LNCAP (cell line): ENCODE measurements at regions not wholly inside any gene's neighbourhood (a gene's known extent, or its start where the extent isn't known, plus 50 kb on each side); places are given as distances from the start of the nearest gene placed in this dataset.

Source experiments
- CTCF ChIP-seq: fragments of 450-650 bp; IDR thresholded peaks from 2 replicates; pipeline ENCODE4 v1.5.1; 2017; ENCODE audit warnings: mild to moderate bottlenecking

DNA sequence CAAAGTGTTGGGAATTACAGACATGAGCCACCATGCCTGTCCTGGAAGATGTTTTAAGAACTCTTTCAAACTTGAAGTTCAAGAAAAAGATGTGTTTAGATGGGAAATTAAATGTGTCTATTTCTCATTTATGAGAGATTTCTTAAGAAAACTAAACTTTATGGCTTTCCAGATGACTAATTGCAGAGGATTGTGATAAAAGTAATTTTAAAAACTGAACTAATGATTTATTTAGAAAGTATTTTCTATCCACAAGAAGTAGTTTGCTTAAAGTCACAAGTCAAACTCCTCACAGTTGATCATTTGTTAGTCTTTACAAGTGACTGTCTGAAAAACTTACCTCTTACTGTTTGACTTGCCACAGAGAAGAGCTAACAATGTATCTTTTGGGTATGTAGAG is 89.6 kb upstream of the SPRY2 start:
- TF ChIP-seq CTCF = no peak

DNA sequence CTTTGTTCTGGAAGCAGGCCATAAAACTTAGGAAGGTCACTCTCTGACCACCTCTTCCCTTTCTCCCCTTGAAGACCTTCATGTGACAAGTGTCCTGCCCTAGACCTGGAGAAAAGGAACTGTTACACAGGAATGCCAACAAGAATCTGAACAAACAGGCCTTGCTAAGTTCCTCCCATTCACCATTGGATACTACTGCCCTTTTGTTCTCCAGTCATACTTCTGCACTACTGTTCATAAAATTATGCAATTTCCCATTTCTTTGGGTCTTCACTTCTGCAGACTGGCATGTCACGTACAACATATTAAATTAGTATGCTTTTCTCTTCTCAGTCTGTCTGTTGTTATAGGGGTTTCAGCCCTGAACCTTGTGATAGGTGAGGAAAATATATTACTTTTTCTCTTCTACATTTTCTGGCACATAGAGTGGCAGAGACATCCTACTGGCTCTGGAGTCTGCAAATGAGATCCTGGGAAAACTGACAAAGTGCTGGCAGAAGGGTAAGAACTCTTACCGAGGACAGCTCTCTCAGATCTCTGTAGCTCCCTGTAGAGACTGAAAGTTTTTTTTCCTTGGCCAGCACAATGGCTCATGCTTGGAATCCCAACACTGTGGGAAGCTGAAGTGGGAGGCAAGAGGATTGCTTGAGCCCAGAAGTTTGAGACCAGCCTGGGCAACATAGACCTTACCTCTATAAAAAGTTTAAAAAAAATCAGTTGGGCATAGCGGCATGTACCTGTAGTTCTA is 87.6 kb upstream of the SPRY2 start:
- no peak for TF ChIP-seq CTCF

- no peak for TF ChIP-seq CTCF
Measured at GRCh38 chr13:80419416-80419815, 78.5 kb upstream of the SPRY2 start.

DNA sequence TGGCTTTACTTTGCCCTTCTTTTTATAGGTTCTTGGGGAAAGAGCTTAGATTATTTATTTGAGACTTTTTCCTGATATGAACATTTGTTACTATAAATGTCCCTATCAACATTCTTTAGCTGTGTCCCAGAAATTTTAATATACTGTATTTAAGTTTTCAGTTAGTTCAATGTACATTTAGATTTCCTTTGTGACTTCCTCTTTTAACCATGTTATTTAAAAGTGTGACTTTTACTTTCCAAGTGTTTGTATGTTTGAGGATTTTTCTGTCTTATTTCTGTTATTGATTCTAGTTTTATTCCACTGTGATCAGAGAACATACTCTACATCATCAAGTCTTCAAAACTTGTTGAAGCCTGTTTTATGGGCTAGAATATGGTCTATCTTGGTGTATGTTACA is 72.7 kb upstream of the SPRY2 start:
- TF ChIP-seq CTCF = no peak

- TF ChIP-seq CTCF = no peak
Measured at GRCh38 chr13:80408270-80408669, 67.3 kb upstream of the SPRY2 start.

- TF ChIP-seq CTCF = no peak
Measured at GRCh38 chr13:80400865-80401426, 60.0 kb upstream of the SPRY2 start.

DNA sequence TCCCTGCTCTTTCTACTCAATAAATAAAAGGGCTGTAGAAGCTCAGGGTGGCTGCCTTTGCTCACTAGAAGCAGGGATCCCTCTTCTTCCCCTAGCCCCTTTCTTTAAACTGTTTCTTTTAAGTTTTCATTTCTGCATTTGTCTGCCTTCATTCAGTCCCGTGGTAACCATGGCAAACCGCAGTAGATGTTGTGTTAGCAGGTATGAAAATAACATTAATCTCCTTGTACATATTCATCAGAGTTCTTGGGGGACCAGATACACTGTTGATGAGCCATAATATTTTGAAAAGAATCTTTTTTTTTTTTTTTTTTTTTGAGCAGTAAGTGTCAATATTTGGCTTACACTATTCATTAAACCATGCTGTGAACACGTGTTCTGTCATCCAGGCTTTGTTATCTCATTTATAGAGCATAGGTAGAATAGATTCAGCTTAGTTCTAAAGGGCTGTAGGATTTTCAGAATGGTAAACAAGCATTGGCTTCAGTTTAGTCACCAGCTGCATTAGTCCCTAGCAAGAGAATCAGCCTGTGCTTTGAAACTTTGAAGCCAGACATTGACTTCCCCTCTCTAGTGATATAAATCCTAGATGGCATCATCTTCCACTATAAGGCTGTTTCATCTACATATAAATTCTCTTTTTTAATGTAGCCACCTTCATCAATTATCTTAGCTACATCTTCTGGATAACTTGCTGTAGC is 59.4 kb upstream of the SPRY2 start:
- no peak for TF ChIP-seq CTCF
